ENCODE measurements at regions not wholly inside any gene's neighbourhood (a gene's known extent, or its start where the extent isn't known, plus 50 kb on each side); places are given as distances from the start of the nearest gene placed in this dataset.
"Not testable (repeated sequence)": the region's sequence is repeated elsewhere in the genome, so short reads cannot be mapped to it uniquely, and the experiment has no call there.

GRCh38 chr5:72692231-72692637, 124.2 kb upstream of the TNPO1 start:
- no peak for DNase-seq

DNA sequence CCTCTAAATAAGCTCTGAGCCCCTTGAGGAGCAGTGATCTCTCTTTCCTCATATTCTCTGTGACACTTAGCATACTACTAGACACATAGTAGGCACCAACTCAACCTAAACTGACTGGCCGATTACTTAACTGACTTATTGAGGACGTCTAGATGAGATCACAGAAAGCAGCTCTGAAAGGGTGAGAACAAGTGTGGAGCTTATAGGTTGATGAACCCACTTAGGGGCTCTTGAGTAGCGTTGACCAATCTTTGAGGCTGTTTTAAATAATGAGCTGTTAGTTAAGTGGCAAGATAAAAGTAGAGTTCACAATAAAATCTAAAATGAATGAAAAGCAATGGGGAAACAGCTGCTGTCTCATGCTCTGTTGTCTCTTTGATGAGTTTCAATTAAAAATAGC, 124.7 kb upstream of the TNPO1 start:
- no peak for DNase-seq

- no peak for DNase-seq
Observed at GRCh38 chr5:72688916-72689315, 127.5 kb upstream of the TNPO1 start.

GRCh38 chr5:72687288-72687687, 129.2 kb upstream of the TNPO1 start:
- DNase-seq: no peak

DNA sequence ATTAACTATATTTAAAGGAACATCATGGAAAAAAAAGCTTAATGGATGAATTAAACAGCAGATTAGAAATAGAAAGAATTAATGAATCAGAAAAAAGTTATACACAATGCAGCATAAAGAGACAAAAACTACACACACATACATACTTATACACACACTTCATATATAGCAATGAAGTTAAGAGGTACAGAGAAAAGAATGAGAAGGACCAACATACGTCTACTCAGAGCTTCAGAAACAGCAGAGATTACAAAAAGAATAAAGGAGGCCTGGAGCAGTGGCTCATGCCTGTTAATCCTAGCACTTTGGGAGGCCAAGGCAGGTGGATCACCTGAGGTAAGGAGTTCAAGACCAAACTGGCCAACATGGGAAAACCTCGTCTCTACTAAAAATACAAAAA, 133.9 kb upstream of the TNPO1 start:
- DNase-seq: no peak

DNA sequence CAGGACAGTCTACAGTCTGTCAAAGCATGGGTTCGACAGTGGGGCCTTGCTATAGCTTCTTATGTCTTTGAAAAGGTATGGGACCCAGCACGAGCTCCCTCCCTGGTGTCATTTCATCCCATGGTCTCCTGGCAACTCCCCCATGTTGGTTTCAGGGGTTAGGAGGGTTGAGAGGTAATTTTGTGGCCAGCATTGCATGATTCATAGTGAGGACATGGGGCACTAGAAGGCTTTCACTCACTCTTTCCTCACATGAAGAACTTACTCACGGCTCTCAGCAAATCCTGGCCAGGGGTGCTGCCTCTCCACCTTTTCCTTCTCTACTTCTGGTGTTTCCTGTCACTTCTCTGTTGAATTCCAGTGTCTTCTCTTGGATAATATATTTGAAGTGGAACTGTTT, 134.7 kb upstream of the TNPO1 start:
- no peak for DNase-seq

GRCh38 chr5:72677447-72677846, 139.0 kb upstream of the TNPO1 start:
- no peak for DNase-seq

DNA sequence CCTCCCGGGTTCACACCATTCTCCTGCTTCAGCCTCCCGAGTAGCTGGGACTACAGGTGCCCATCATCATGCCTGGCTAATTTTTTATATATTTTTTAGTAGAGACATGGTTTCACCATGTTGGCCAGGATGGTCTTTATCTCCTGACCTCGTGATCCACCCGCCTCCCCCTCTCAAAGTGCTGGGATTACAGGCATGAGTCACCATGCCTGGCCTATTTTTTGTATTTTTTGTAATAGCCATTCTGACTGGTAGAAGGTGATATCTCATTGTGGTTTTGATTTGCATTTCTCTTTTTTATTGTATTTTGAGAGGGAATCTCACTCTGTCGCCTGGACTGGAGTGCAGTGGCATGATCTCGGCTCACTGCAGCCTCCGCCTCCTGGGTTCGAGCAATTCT, 139.6 kb upstream of the TNPO1 start:
- not testable (repeated sequence) for DNase-seq

DNA sequence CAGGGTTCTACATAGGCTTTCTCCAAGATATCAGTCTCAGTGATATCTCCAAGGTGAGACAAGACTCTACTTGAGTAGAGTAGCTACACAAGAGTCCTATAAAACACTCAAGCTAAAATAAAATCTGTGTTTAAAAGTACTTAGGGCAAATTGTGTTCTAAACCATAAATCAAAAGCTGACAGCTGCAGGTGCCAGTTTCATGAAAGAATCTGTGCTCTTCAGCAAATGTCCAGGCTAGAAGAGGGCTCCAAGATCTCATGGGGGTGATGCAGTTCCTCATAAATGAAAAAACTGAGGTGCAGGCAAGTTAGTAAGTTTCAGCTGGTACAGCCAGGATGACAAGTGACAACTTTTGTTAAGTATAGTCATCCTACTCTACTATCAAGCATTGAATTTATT, 142.8 kb upstream of the TNPO1 start:
- no peak for DNase-seq

- DNase-seq: no peak
Observed at GRCh38 chr5:72673180-72673579, 143.3 kb upstream of the TNPO1 start.

DNA sequence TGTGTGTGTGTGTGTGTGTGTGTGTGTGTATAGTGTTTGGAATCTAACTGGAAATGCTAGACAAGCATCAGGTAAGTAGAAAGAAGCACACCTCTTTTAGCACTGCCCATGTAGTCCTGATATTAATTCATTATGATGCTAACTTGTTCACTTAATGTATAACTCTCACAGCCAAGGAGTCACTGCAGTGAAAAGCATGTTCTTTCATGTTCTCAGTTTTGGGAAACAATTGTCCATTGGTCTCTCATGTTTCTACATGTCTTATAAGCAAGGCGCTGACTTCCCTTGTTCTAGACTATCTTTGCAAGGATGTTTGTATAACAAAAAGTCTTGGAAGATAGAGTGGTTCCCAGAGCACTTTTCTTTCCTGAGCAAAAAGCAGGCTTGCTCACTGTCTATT, 148.8 kb upstream of the TNPO1 start:
- no peak for DNase-seq

GRCh38 chr5:72662936-72663335, 153.5 kb upstream of the TNPO1 start:
- DNase-seq: no peak

GRCh38 chr5:72662305-72662704, 154.2 kb upstream of the TNPO1 start:
- DNase-seq: no peak

DNA sequence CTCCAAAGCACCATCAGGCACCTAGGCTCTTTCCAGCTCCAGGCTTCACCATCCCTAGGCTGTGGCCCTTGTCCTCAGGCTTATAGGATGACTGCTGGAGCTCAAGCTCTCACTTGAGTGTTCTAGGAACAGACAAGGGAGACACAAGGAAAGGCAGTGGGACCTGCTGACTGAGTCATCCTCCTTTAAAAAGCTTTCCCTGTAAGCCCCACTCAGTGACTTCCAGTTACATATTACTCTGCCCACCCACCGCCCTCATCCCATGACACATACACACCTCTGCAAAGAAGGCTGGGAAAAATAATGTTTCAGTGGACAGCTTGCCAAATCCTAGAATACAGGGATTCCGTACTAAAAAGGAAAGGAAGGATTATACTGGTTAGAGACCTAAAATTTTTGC, 154.2 kb upstream of the ZNF366 start:
- no peak for DNase-seq

GRCh38 chr5:72659726-72660125, 152.5 kb upstream of the ZNF366 start:
- DNase-seq: no peak

GRCh38 chr5:72658761-72659540, 151.7 kb upstream of the ZNF366 start:
- no peak for DNase-seq

- no peak for DNase-seq
Observed at GRCh38 chr5:72658161-72658560, 151.0 kb upstream of the ZNF366 start.

GRCh38 chr5:72656756-72657513, 149.7 kb upstream of the ZNF366 start:
- no peak for DNase-seq

GRCh38 chr5:72656331-72656730, 149.1 kb upstream of the ZNF366 start:
- no peak for DNase-seq

- DNase-seq: peak; percentile 86
Observed at GRCh38 chr5:72654231-72654630, 147.0 kb upstream of the ZNF366 start.

GRCh38 chr5:72653586-72653985, 146.4 kb upstream of the ZNF366 start:
- DNase-seq: no peak

DNA sequence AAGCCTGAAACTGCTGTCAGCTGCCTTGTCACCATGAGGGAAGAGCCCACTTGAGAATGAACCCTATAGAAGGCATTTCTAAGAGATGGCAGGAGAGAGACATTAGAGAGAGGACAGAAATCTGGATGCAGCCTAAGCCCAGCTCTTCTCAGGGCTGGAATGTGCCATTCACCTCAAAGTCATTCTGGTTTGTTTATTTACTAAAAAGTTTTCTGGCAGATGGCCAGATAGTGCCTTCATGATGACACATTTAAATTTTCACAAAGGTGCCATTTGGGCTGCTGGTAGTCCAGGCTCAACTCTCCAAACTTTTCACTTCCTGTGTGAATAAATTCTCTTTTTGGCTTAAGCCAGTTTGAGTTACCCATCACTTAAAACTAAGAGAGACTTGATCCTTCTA, 144.6 kb upstream of the ZNF366 start:
- no peak for DNase-seq

DNA sequence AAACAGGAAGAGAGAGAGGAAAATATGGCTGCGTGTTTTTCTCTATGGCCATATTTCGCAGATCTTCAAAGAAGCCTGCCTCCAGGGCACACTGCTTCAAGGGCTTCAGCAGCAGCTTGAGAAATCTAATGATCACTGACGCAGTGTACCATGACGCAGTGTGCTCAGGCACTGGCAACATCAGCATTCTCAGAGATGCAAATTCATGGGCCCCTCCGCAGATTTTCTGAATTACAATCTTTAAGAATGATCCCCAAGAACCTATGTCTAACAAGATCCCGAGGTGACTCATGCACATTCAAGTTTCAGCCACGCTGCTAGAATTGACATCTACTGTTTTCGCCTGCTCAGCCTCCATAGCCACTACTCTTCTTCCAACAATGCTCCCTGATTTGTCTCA, 143.9 kb upstream of the ZNF366 start:
- DNase-seq: no peak

GRCh38 chr5:72649449-72649848, 142.2 kb upstream of the ZNF366 start:
- DNase-seq: no peak

DNA sequence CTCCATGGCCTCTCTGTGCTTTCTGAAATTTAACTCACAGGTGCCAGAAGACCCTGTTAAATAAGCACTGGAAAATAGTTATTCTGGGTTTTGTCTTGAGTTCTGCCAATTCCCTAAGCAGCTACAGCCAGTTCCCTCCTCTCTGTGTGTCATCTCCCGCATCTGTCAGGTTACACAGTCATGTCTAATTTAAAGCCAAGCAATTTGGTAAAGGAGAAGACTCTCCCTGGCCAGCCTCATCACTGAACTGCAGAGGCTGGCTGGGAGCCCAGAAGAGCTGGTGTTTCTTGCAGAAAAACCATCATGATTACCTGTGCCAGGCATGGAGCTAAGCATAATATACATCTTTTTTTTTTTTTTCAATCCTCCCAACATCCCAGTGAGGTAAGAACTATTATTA, 141.3 kb upstream of the ZNF366 start:
- no peak for DNase-seq

Data from NCI-H82 (cell line).